ENCODE measurements at regions not wholly inside any gene's neighbourhood (a gene's known extent, or its start where the extent isn't known, plus 50 kb on each side); places are given as distances from the start of the nearest gene placed in this dataset.

DNA sequence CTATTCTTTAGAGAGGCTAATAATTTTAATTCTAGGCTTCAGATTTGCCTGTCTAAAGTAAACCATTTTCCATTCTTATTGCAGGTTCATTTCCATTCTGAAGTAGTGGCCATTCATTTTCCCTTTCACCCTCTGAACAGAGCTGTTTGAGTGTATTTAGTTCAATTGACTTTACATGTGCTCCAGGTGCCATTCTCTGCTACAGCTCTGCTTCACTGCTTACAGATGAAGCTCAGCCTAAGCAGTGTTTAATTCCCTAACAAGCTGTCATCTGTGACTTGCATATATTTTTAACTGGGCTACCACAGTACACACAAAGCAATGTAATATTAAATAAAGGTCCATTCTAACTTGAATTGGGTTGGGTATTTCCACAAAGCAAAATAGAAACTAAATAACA is 1031.6 kb downstream of the KCNT2 start:
- TF ChIP-seq, protein P1, sequence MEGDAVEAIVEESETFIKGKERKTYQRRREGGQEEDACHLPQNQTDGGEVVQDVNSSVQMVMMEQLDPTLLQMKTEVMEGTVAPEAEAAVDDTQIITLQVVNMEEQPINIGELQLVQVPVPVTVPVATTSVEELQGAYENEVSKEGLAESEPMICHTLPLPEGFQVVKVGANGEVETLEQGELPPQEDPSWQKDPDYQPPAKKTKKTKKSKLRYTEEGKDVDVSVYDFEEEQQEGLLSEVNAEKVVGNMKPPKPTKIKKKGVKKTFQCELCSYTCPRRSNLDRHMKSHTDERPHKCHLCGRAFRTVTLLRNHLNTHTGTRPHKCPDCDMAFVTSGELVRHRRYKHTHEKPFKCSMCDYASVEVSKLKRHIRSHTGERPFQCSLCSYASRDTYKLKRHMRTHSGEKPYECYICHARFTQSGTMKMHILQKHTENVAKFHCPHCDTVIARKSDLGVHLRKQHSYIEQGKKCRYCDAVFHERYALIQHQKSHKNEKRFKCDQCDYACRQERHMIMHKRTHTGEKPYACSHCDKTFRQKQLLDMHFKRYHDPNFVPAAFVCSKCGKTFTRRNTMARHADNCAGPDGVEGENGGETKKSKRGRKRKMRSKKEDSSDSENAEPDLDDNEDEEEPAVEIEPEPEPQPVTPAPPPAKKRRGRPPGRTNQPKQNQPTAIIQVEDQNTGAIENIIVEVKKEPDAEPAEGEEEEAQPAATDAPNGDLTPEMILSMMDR (IDR thresholded peaks at IDR 0.05) = no peak
- no peak for TF ChIP-seq EZH2 (IDR thresholded peaks at IDR 0.05)

Data from neural progenitor cell (in vitro differentiated cells).